Mammary epithelial cell (primary cell): ENCODE measurements at regions not wholly inside any gene's neighbourhood (a gene's known extent, or its start where the extent isn't known, plus 50 kb on each side); places are given as distances from the start of the nearest gene placed in this dataset.
"Not testable (repeated sequence)": the region's sequence is repeated elsewhere in the genome, so short reads cannot be mapped to it uniquely, and the experiment has no call there.

Experiments
- CTCF ChIP-seq, 2 donors: IDR thresholded peaks in 1 of 2; conservative IDR thresholded peaks in 1 of 2; 2 replicates each; pipeline ENCODE4 v1.5.1; 2011 to 2012; ENCODE audit warnings: inconsistent platforms in 2 of 2, low read length in 2 of 2, mild to moderate bottlenecking in 2 of 2, control low read depth in 1 of 2, low read depth in 1 of 2; ENCODE audit not compliant: insufficient read depth in 1 of 2; ENCODE audit errors: extremely low read depth in 1 of 2
- EZH2 ChIP-seq: IDR thresholded peaks from 2 replicates; pipeline ENCODE4 v1.6.1; 2012; ENCODE audit warnings: low read length, inconsistent platforms, borderline replicate concordance

- not testable (repeated sequence) for TF ChIP-seq CTCF (conservative IDR thresholded peaks at IDR 0.05 in 1 of 2, IDR thresholded peaks at IDR 0.05 in 1 of 2; ENCODE audit: extremely low read depth in 1 of 2, insufficient read depth in 1 of 2, low read depth in 1 of 2, low read length in 2 of 2); EZH2
Observed at GRCh38 chr11:13218685-13219084, 58.9 kb upstream of the BMAL1 start.
